ENCODE measurements at regions not wholly inside any gene's neighbourhood (a gene's known extent, or its start where the extent isn't known, plus 50 kb on each side); places are given as distances from the start of the nearest gene placed in this dataset.

DNA sequence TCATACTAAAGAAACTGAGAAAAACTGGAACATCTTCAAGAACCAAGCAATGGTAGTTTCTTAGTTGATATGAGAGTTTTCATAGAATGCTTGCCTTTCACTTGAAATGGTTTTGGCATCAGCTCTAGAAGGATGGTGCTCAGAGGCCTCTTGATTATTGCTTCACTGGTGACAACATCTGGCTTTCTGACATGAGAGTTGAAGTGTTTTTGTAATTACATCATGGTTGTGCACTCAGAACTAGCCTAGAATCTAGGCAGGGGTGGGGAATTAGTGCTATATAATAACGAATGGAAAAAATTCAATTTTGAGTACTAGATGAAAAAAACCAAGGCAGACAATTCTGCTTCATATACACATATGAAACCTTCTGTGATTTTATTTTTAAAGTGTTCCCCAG is 172.8 kb upstream of the LMNTD1 start:
- no peaks in the 10 kb centered on the region for H3K36me3 ChIP-seq (replicated peaks in 1 of 2)
- H3K4me3 ChIP-seq = no peak overlapping the region
- H3K9me3 ChIP-seq (replicated peaks in 1 of 3) = no peaks in the 10 kb centered on the region
- no peak for DNase-seq
- peaks cover 5 to 17% of the 10 kb centered on the region in 2 donors for H3K4me1 ChIP-seq (replicated peaks in 1 of 2)
- H3K27ac ChIP-seq = no peak overlapping the region
- TF ChIP-seq POLR2A (IDR thresholded peaks at IDR 0.05) = no peak
- TF ChIP-seq CTCF (IDR thresholded peaks at IDR 0.05) = no peak
- WGBS, 4 donors = 67 to 83% (median 73%) methylated on average over 1 of the region's 1 CpG
- intact Hi-C loops (cut with DNase I) = no loop called here
- H3K27me3 ChIP-seq = no peaks in the 10 kb centered on the region

GRCh38 chr12:25728056-25728595 is 175.0 kb upstream of the LMNTD1 start:
- intact Hi-C loops (cut with DNase I) = no loop called here
- WGBS, 4 donors = 45 to 57% (median 53%) methylated on average over 2 of the region's 2 CpGs

GRCh38 chr12:25730489-25731349 is 177.6 kb upstream of the LMNTD1 start:
- 53 to 68% (median 61%) methylated on average over 5 of the region's 5 CpGs for WGBS, 4 donors
- Histone ChIP-seq H3K9me3 (replicated peaks in 1 of 3) (no peaks in the 10 kb centered on the region), H3K4me3 (no peak overlapping the region), H3K36me3 (replicated peaks in 1 of 2) (no peaks in the 10 kb centered on the region), H3K27me3 (no peaks in the 10 kb centered on the region), H3K4me1 (replicated peaks in 1 of 2) (no peaks in the 10 kb centered on the region), H3K27ac (no peak overlapping the region)
- TF ChIP-seq POLR2A (IDR thresholded peaks at IDR 0.05) (no peak), CTCF (IDR thresholded peaks at IDR 0.05) (no peak)
- intact Hi-C loops (cut with DNase I) = no loop called here
- no peak for DNase-seq

More at GRCh38 chr12:25728056-25728595, 175.0 kb upstream of the LMNTD1 start:
- Histone ChIP-seq H3K27me3 (no peaks in the 10 kb centered on the region), H3K9me3 (replicated peaks in 1 of 3) (no peaks in the 10 kb centered on the region), H3K4me1 (replicated peaks in 1 of 2) (peaks cover 5 to 17% of the 10 kb centered on the region in 2 donors), H3K27ac (no peak overlapping the region), H3K4me3 (no peak overlapping the region), H3K36me3 (replicated peaks in 1 of 2) (no peaks in the 10 kb centered on the region)
- TF ChIP-seq CTCF (IDR thresholded peaks at IDR 0.05) = no peak
- TF ChIP-seq POLR2A (IDR thresholded peaks at IDR 0.05) = no peak
- no peak for DNase-seq

- H3K27me3 ChIP-seq = no peaks in the 10 kb centered on the region
- no peaks in the 10 kb centered on the region for H3K9me3 ChIP-seq (replicated peaks in 1 of 3)
- intact Hi-C loops (cut with DNase I) = no loop called here
- DNase-seq = no peak
- TF ChIP-seq CTCF (IDR thresholded peaks at IDR 0.05) = no peak
- no peak for TF ChIP-seq POLR2A (IDR thresholded peaks at IDR 0.05)
- H3K27ac ChIP-seq = no peak overlapping the region
- no peaks in the 10 kb centered on the region for H3K4me1 ChIP-seq (replicated peaks in 1 of 2)
- H3K4me3 ChIP-seq = no peak overlapping the region
- no peaks in the 10 kb centered on the region for H3K36me3 ChIP-seq (replicated peaks in 1 of 2)
- WGBS, 4 donors = 96 to 100% (median 98%) methylated on average over 1 of the region's 1 CpG
Observed at GRCh38 chr12:25733541-25733940, 180.5 kb upstream of the LMNTD1 start.

Measured in adrenal gland (tissue), 9 donors.